DND-41 (cell line): ENCODE measurements at regions not wholly inside any gene's neighbourhood (a gene's known extent, or its start where the extent isn't known, plus 50 kb on each side); places are given as distances from the start of the nearest gene placed in this dataset.
A peak's percentile ranks its signal among the peaks of the same experiment; 100 is the strongest.
"Not testable (repeated sequence)": the region's sequence is repeated elsewhere in the genome, so short reads cannot be mapped to it uniquely, and the experiment has no call there.

ENCODE experiments used
- ATAC-seq: fragments of 200-7000 bp; cut with Tn5 transposase; 3 replicates; pipeline ENCODE4 v1.9.1; 2021; ENCODE audit warnings: low read depth; ENCODE audit not compliant: insufficient read depth
- DNase-seq: peaks from one replicate; pipeline ENCODE4 v3.0.0-alpha.2; 2020
- H2AFZ ChIP-seq: 2 replicates; pipeline ENCODE4 v1.6.0; 2012; ENCODE audit warnings: low read depth, low read length
- H3K27ac ChIP-seq: 2 replicates; pipeline ENCODE4 v1.5.1; 2012; ENCODE audit warnings: low read length, inconsistent platforms
- H3K27me3 ChIP-seq: fragments of 200-600 bp; sonication (generic); 2 replicates; pipeline ENCODE4 v1.6.0; 2012; ENCODE audit warnings: low read length, mild to moderate bottlenecking, inconsistent platforms; ENCODE audit not compliant: insufficient read depth, poor library complexity
- H3K36me3 ChIP-seq: 2 replicates; pipeline ENCODE4 v1.5.1; 2012; ENCODE audit warnings: low read length, inconsistent platforms; ENCODE audit not compliant: insufficient read depth
- H3K4me1 ChIP-seq: 2 replicates; pipeline ENCODE4 v1.5.1; 2012; ENCODE audit warnings: mild to moderate bottlenecking, low read length; ENCODE audit not compliant: insufficient read depth
- H3K4me2 ChIP-seq: 2 replicates; pipeline ENCODE4 v1.6.0; 2012; ENCODE audit warnings: mild to moderate bottlenecking, moderate library complexity, low read length, inconsistent platforms; ENCODE audit not compliant: insufficient read depth
- H3K4me3 ChIP-seq, 2 experiments: fragments of 200-600 bp in 1 of 2; shearing (Covaris generic) in 1 of 2; 2 replicates each; pipeline ENCODE4 v1.5.1; 2012 to 2016; ENCODE audit warnings: inconsistent platforms in 2 of 2, low read length in 2 of 2, mild to moderate bottlenecking in 2 of 2, low read depth in 1 of 2, moderate library complexity in 1 of 2
- H3K79me2 ChIP-seq: 2 replicates; pipeline ENCODE4 v1.6.0; 2012; ENCODE audit warnings: low read length, inconsistent platforms; ENCODE audit not compliant: insufficient read depth
- H3K9ac ChIP-seq: 2 replicates; pipeline ENCODE4 v1.6.0; 2012; ENCODE audit warnings: low read depth, mild to moderate bottlenecking, inconsistent platforms, low read length, moderate library complexity
- H3K9me3 ChIP-seq: 2 replicates; pipeline ENCODE4 v1.5.1; 2012; ENCODE audit warnings: low read length, moderate library complexity, mild to moderate bottlenecking, inconsistent platforms; ENCODE audit not compliant: insufficient read depth, severe bottlenecking
- H4K20me1 ChIP-seq: 2 replicates; pipeline ENCODE4 v1.6.0; 2012; ENCODE audit warnings: low read length; ENCODE audit not compliant: insufficient read depth
- EZH2 ChIP-seq: IDR thresholded peaks from 3 replicates; pipeline ENCODE4 v1.6.1; 2012; ENCODE audit warnings: borderline replicate concordance, low read depth, mild to moderate bottlenecking, moderate library complexity, low read length, inconsistent platforms; ENCODE audit not compliant: severe bottlenecking
- TF ChIP-seq, protein P1 (sequence below): IDR thresholded peaks from 2 replicates; pipeline ENCODE4 v1.5.1; 2012; ENCODE audit warnings: borderline replicate concordance, low read length, moderate library complexity, mild to moderate bottlenecking; ENCODE audit not compliant: poor library complexity, severe bottlenecking; ENCODE audit errors: extremely low read depth

DNA sequence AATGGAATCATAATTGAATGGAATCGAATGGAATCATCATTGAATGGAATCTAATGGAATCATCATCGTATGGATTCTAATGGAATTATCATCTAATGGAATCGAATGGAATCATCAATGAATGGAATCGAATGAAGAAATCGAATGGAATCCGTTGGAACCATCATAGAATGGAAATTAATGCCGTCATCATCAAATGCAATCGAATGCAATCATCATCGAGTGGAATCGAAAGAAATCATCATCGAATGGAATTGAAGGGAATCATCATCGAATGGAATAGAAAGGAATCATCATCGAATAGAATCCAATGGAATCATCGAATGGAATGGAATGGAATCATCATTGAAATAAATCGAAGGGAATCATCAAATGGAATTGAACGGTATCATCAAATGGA, 217.2 kb downstream of the SHCBP1 start:
- TF ChIP-seq, protein P1, sequence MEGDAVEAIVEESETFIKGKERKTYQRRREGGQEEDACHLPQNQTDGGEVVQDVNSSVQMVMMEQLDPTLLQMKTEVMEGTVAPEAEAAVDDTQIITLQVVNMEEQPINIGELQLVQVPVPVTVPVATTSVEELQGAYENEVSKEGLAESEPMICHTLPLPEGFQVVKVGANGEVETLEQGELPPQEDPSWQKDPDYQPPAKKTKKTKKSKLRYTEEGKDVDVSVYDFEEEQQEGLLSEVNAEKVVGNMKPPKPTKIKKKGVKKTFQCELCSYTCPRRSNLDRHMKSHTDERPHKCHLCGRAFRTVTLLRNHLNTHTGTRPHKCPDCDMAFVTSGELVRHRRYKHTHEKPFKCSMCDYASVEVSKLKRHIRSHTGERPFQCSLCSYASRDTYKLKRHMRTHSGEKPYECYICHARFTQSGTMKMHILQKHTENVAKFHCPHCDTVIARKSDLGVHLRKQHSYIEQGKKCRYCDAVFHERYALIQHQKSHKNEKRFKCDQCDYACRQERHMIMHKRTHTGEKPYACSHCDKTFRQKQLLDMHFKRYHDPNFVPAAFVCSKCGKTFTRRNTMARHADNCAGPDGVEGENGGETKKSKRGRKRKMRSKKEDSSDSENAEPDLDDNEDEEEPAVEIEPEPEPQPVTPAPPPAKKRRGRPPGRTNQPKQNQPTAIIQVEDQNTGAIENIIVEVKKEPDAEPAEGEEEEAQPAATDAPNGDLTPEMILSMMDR, result no peak
- TF ChIP-seq EZH2, result no peak
- no peak overlapping the region for H3K4me3 ChIP-seq
- peaks cover 9% of the 10 kb centered on the region for H3K9me3 ChIP-seq
- no peak overlapping the region for H3K4me2 ChIP-seq
- H4K20me1 ChIP-seq, result no peaks in the 10 kb centered on the region
- H3K4me1 ChIP-seq, result no peaks in the 10 kb centered on the region
- no peak overlapping the region for H3K27ac ChIP-seq
- no peak for DNase-seq
- H3K27me3 ChIP-seq, result no peaks in the 10 kb centered on the region
- H3K9ac ChIP-seq, result no peak overlapping the region
- H3K36me3 ChIP-seq, result no peaks in the 10 kb centered on the region
- H3K79me2 ChIP-seq, result no peaks in the 10 kb centered on the region
- ATAC-seq, result no peak
- H2AFZ ChIP-seq, result no peak overlapping the region

DNA sequence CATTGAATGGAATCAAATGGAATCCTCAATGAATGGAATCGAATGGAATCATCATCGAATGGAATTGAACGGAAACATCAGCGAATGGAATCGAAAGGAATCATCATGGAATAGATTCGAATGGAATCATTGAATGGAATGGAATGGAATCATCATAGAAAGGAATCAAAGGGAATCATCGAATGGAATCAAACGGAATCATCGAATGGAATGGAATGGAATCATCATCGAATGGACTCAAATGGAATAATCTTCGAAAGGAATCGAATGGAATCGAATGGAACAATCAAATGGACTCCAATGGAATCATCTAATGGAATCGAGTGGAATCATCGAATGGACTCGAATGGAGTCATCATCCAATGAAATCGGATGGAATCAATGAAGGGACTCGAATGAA, 222.6 kb downstream of the SHCBP1 start:
- H3K36me3 ChIP-seq, H3K4me3 ChIP-seq, ATAC-seq, H4K20me1 ChIP-seq, H2AFZ ChIP-seq, H3K27me3 ChIP-seq, H3K9ac ChIP-seq, H3K4me2 ChIP-seq, H3K27ac ChIP-seq, H3K4me1 ChIP-seq, H3K9me3 ChIP-seq, H3K79me2 ChIP-seq: not testable (repeated sequence)
- peak; percentile 22 for DNase-seq

DNA sequence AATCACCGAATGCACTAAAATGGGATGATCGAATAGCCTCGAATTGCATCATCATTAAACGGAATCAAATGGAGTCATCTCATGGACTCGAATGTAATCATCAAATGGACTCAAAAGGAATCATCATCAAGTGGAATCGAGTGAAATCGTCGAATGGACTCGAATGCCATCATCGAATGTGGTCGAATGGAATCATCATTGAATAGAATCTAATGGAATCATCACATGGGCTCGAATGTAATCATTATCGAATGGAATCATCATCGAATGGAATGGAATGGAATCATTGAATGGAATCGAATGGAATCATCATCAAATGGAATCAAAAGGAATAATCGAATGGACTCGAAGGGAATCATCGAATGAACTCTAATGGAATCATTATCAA, 224.3 kb downstream of the SHCBP1 start:
- not testable (repeated sequence) for H3K9ac ChIP-seq, H3K27me3 ChIP-seq, H2AFZ ChIP-seq, DNase-seq, H3K4me2 ChIP-seq, H3K36me3 ChIP-seq, H3K79me2 ChIP-seq, H3K27ac ChIP-seq, H3K4me1 ChIP-seq, ATAC-seq, H4K20me1 ChIP-seq, H3K9me3 ChIP-seq, H3K4me3 ChIP-seq

DNA sequence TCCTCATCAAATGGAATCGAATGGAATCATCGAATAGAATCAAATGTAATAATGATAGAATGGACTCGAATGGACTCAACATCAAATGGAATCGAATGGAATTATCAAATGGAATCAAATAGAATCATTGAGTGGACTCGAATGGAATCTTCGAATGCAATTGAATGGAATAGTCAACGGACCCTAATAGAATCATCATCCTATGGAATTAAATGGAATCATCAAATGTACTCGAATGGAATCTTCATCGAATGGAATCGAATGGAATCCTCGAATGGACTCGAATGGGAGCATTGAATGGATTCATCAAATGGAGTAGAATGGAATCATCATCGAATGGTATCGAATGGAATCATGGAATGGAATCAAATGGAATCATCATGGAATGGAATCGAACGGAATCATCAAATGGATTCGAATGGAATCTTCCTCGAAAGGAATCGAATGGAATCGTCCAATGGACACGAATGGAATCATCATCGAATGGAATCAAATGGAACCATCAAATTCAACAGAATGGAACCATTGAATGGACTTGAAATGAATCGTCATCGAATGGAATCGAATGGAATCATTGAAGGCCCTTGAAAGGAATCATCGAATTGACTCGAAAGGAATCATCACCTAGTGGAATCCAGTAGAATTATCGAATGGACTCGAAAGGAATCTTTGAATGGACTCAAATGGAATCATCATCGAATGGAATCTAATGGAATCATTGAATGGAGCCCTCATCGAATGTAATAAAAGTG, 224.9 kb downstream of the SHCBP1 start:
- not testable (repeated sequence) for H4K20me1 ChIP-seq, H3K36me3 ChIP-seq, H3K4me1 ChIP-seq, H3K4me2 ChIP-seq, ATAC-seq, H3K9ac ChIP-seq, H3K4me3 ChIP-seq, H3K9me3 ChIP-seq, H3K27me3 ChIP-seq, H3K27ac ChIP-seq, H2AFZ ChIP-seq, H3K79me2 ChIP-seq
- DNase-seq, result peak; percentile 15

DNA sequence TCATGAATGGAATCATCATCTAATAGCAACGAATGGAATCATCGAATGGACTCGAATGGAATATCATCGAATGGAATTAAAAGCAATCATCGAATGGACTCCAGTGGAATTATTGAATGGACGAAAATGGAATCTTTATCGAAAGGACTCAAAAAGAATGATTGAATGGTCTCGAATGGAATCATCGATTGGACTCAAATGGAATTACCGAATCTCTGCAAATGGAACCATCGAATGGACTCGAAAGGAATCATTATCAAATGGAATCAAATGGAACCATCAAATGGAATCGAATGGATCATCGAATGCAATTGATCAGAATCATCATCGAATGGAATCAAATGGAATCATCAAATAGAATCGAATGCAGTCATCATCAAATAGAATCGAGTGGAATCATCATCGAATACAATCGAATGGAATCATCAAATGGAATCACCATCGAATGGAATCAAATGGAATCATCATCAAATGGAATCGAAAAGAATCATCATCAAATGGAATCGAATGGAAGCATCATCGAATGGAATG, 225.7 kb downstream of the SHCBP1 start:
- not testable (repeated sequence) for H3K9me3 ChIP-seq, H3K27ac ChIP-seq, ATAC-seq, H4K20me1 ChIP-seq, H2AFZ ChIP-seq, H3K27me3 ChIP-seq, H3K9ac ChIP-seq, H3K4me3 ChIP-seq, H3K4me1 ChIP-seq, H3K79me2 ChIP-seq, DNase-seq, H3K36me3 ChIP-seq, H3K4me2 ChIP-seq

DNA sequence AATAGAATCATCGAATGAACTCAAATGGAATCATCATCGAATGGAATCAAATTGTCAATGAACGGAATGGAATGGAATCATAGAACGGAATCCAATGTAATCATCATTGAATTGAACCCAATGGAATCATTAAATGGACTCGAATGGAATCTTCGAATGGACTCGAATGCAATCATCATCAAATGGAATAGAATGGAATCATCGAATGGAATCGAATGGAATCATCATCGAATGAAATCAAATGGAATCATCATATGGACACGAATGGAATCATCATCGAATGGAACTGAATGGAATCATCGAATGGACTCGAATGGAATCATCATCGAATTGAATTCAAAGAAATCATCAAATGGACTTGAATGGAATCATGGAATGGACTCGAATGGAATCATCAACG, 226.2 kb downstream of the SHCBP1 start:
- H3K79me2 ChIP-seq, H3K9ac ChIP-seq, H3K9me3 ChIP-seq, H3K4me1 ChIP-seq, H3K27ac ChIP-seq, H3K4me2 ChIP-seq, H3K4me3 ChIP-seq, H4K20me1 ChIP-seq, ATAC-seq, DNase-seq, H3K27me3 ChIP-seq, H3K36me3 ChIP-seq, H2AFZ ChIP-seq: not testable (repeated sequence)

DNA sequence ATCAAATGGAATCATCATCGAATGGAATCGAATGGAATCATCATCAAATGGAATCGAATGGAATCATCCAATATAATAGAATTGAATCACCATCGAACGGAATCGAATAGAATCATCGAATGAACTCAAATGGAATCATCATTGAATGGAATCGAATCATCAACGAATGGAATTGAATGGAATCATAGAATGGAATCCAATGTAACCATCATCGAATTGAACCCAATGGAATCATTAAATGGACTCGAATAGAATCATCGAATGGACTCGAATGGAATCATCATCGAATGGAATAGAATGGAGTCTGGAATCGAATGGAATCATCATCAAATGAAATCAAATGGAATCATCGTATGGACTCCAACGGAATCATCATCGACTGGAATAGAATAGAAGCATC, 227.0 kb downstream of the SHCBP1 start:
- H3K9me3 ChIP-seq, H2AFZ ChIP-seq: not testable (repeated sequence)

More for the DNA sequence above, 227.0 kb downstream of the SHCBP1 start:
- DNase-seq, H3K79me2 ChIP-seq, H3K27me3 ChIP-seq, ATAC-seq, H3K36me3 ChIP-seq, H3K9ac ChIP-seq, H3K4me2 ChIP-seq, H3K4me1 ChIP-seq, H3K27ac ChIP-seq, H4K20me1 ChIP-seq, H3K4me3 ChIP-seq: not testable (repeated sequence)
